Cardiac fibroblast (primary cell): ENCODE measurements at regions not wholly inside any gene's neighbourhood (a gene's known extent, or its start where the extent isn't known, plus 50 kb on each side); places are given as distances from the start of the nearest gene placed in this dataset.

Source experiments
- DNase-seq, 2 donors: peaks; one replicate each; pipeline versions ENCODE4 v3.0.0 to v3.0.0-alpha.2; 2010; ENCODE audit warnings: low read depth in 2 of 2
- H3K4me3 ChIP-seq, 2 donors: replicated peaks in 1 of 2; 1 replicate in 1 of 2; 2 replicates in 1 of 2; pipeline ENCODE4 v1.5.1; 2011; ENCODE audit warnings: low read depth in 2 of 2, low read length in 2 of 2, mild to moderate bottlenecking in 2 of 2, moderate library complexity in 1 of 2
- CTCF ChIP-seq: IDR thresholded peaks from one replicate; pipeline ENCODE4 v1.5.1; 2011; ENCODE audit warnings: low read depth, mild to moderate bottlenecking, low read length, inconsistent platforms

DNA sequence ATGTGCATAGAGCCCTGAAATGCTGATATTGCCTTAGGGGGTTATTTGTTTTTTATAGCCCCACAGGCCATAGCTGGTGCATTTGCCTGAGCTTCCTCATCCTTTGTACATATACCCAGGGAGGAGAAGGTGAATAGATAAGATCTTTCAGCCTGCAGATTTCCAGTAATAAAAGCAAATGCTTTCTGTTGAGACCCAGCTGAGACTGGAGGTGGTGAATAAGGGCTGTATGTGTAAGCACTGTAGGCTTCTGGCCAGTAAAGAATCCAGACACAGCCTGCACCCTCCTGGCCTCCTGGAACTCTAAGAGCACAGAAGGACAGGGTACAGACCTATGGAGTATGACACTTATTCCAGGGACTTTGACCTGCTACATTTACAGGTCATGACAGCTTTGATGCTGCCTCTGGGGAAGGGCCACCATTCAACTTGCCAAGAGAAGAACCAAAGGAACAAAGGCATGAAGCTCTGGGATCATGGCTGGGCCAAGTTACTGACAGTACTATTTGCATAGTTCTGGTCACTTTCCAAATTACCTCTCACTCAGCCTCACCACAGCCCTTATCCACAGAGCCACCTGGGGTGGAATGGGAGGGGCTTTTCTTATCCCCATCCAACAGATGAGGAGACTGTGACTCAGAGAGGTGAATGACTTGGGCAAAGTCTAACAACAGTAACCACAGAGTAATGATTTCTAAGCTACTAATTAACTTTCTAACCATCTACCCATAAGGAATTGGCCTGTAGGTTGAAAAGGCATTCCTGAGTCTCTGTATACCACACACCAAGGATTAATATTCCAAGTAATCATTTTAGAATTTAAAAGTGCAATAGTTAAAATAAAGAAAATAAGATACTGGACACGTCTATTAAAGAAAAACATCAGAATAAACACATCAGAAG lies 604.5 kb upstream of the KLF4 start:
- no peak overlapping the region for H3K4me3 ChIP-seq
- no peak for TF ChIP-seq CTCF
- peak in 1 of 2 donors; percentile 35 for DNase-seq

DNA sequence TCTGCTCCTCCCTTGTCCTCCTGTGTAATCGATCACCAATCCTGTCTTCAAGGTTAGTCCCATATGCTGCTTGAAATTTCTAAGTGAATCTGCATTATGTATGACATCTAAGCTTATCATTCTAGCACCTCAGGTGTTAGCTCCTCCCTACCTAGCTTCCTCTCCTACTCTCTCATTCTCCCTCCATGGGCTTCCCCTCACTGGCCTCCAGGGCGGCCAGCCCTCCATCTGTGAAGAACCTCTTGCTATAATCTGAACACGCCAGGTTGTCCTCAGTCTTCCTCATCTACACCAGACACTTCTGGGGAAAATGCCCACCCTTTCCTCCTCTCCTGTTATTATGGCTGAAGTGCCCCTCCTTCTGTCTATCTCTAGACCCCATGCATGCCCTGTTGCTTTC lies 599.3 kb upstream of the KLF4 start:
- DNase-seq: no peak
- TF ChIP-seq CTCF: no peak
- H3K4me3 ChIP-seq: no peak overlapping the region

GRCh38 chr9:108087781-108088180 lies 598.2 kb upstream of the KLF4 start:
- no peak for TF ChIP-seq CTCF
- no peak for DNase-seq
- no peak overlapping the region for H3K4me3 ChIP-seq

GRCh38 chr9:108086624-108087023 lies 597.1 kb upstream of the KLF4 start:
- DNase-seq: no peak
- H3K4me3 ChIP-seq: no peak overlapping the region
- TF ChIP-seq CTCF: no peak

DNA sequence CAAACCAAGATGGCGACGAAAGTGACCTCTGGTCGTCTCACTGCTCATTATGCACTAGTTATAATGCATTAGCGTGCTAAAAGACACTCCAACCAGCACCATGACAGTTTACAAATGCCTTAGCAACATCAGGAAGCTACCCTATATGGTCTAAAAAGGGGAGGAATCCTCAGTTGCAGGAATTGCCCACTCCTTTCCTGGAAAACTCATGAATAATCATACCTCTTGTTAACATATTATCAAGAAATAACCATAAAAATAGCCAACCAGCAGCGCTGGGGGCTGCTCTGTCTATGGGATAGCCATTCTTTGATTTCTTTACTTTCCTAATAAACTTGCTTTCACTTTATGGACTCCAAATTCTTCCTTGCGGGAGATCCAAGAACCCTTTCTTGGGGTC lies 595.7 kb upstream of the KLF4 start:
- no peak overlapping the region for H3K4me3 ChIP-seq
- no peak for TF ChIP-seq CTCF
- no peak for DNase-seq

GRCh38 chr9:108083796-108084352 lies 594.3 kb upstream of the KLF4 start:
- no peak overlapping the region for H3K4me3 ChIP-seq
- no peak for DNase-seq
- TF ChIP-seq CTCF: no peak
